ENCODE measurements at regions not wholly inside any gene's neighbourhood (a gene's known extent, or its start where the extent isn't known, plus 50 kb on each side); places are given as distances from the start of the nearest gene placed in this dataset.

DNA sequence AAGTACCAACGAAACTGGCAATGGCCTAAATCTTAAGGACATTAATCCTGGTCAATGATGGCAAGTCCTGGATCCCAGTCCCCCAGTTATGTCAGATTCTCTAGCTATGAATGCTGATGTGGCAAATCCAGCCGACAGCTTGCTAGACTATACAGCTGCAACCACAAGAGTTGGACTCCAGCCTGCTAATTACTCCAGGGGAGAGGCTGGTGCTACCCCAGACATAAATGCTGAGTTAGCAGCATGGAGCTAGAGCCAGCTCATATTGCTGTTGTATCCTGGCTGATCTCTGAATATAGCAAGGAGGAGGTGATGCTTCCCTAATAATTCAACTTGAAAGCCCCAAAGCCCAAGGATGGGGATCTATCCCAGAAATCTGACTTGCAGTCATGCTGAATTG lies 207.1 kb downstream of the LRRN1 start:
- TF ChIP-seq, protein P1, sequence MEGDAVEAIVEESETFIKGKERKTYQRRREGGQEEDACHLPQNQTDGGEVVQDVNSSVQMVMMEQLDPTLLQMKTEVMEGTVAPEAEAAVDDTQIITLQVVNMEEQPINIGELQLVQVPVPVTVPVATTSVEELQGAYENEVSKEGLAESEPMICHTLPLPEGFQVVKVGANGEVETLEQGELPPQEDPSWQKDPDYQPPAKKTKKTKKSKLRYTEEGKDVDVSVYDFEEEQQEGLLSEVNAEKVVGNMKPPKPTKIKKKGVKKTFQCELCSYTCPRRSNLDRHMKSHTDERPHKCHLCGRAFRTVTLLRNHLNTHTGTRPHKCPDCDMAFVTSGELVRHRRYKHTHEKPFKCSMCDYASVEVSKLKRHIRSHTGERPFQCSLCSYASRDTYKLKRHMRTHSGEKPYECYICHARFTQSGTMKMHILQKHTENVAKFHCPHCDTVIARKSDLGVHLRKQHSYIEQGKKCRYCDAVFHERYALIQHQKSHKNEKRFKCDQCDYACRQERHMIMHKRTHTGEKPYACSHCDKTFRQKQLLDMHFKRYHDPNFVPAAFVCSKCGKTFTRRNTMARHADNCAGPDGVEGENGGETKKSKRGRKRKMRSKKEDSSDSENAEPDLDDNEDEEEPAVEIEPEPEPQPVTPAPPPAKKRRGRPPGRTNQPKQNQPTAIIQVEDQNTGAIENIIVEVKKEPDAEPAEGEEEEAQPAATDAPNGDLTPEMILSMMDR (IDR thresholded peaks at IDR 0.05; ENCODE audit: low read depth, low read length, missing input control): no peak
- TF ChIP-seq RXRA (IDR thresholded peaks at IDR 0.05): no peak
- no peak for TF ChIP-seq RAD21 (IDR thresholded peaks at IDR 0.05)
